ENCODE measurements at regions not wholly inside any gene's neighbourhood (a gene's known extent, or its start where the extent isn't known, plus 50 kb on each side); places are given as distances from the start of the nearest gene placed in this dataset.
"Not testable (repeated sequence)": the region's sequence is repeated elsewhere in the genome, so short reads cannot be mapped to it uniquely, and the experiment has no call there.

DNA sequence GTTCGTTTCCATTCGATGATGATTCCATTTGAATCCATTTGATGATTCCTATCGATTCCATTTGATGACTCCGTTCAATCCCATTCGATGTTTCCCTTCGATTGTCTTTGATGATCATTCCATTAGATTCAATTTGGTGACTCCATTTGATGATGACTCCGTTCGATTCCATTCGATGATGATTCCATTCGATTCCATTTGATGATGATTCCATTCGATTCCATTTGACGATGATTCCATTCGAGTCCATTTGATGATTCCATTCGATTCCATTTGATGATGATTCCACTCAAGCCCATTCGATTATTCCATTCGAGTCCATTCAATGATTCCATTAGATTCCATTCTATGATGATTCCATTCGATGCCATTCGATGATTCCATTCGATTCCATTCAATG lies 2730.6 kb downstream of the RPIA start:
- not testable (repeated sequence) for TF ChIP-seq CTCF (IDR thresholded peaks at IDR 0.05; ENCODE audit: insufficient read depth, low read depth, low read length); EZH2 (IDR thresholded peaks at IDR 0.05; ENCODE audit: insufficient read depth, low read length)
